Ovary (tissue), 3 donors: ENCODE measurements at regions not wholly inside any gene's neighbourhood (a gene's known extent, or its start where the extent isn't known, plus 50 kb on each side); places are given as distances from the start of the nearest gene placed in this dataset.
"Not testable (repeated sequence)": the region's sequence is repeated elsewhere in the genome, so short reads cannot be mapped to it uniquely, and the experiment has no call there.

Experiments
- EP300 ChIP-seq: sonication (generic); formaldehyde crosslinking; IDR thresholded peaks from one replicate; pipeline ENCODE4 v1.6.1; 2017; ENCODE audit warnings: antibody characterized with exemption
- POLR2A ChIP-seq: fragments of 450-650 bp; IDR thresholded peaks from one replicate; pipeline ENCODE4 v1.6.1; 2017; ENCODE audit warnings: antibody characterized with exemption, mild to moderate bottlenecking, moderate library complexity
- TF ChIP-seq, protein P1 (sequence below), 3 donors: fragments of 450-650 bp in 2 of 3; fragments of 200-600 bp in 1 of 3; IDR thresholded peaks; one replicate each; pipeline versions ENCODE4 v1.5.1 to v1.8.0; 2016 to 2022; ENCODE audit warnings: antibody characterized with exemption in 3 of 3, mild to moderate bottlenecking in 1 of 3
- donor health status: DM: no; HTN: no; CAD: no.

- TF ChIP-seq, protein P1, sequence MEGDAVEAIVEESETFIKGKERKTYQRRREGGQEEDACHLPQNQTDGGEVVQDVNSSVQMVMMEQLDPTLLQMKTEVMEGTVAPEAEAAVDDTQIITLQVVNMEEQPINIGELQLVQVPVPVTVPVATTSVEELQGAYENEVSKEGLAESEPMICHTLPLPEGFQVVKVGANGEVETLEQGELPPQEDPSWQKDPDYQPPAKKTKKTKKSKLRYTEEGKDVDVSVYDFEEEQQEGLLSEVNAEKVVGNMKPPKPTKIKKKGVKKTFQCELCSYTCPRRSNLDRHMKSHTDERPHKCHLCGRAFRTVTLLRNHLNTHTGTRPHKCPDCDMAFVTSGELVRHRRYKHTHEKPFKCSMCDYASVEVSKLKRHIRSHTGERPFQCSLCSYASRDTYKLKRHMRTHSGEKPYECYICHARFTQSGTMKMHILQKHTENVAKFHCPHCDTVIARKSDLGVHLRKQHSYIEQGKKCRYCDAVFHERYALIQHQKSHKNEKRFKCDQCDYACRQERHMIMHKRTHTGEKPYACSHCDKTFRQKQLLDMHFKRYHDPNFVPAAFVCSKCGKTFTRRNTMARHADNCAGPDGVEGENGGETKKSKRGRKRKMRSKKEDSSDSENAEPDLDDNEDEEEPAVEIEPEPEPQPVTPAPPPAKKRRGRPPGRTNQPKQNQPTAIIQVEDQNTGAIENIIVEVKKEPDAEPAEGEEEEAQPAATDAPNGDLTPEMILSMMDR (IDR thresholded peaks at IDR 0.05), result not testable (repeated sequence)
- TF ChIP-seq POLR2A, EP300: not testable (repeated sequence)
Observed at GRCh38 chr22:11618322-11618662, 3909.7 kb upstream of the OR11H1 start.
